ENCODE measurements at regions not wholly inside any gene's neighbourhood (a gene's known extent, or its start where the extent isn't known, plus 50 kb on each side); places are given as distances from the start of the nearest gene placed in this dataset.

GRCh38 chr3:5441401-5441800, 253.9 kb downstream of the EDEM1 start:
- Histone ChIP-seq H3K9ac (ENCODE audit: insufficient read depth in 1 of 2, low read depth in 2 of 2, low read length in 2 of 2) (no peak overlapping the region), H3K79me2 (ENCODE audit: control insufficient read depth, insufficient read depth, low read length) (no peaks in the 10 kb centered on the region), H3K27me3 (ENCODE audit: control insufficient read depth in 2 of 2, insufficient read depth in 2 of 2, low read length in 2 of 2) (no peaks in the 10 kb centered on the region), H3K9me1 (ENCODE audit: control insufficient read depth, insufficient read depth, low read length) (no peaks in the 10 kb centered on the region), H3K4me3 (no peak overlapping the region), H2AFZ (ENCODE audit: low read depth, low read length) (no peak overlapping the region), H3K27ac (ENCODE audit: extremely low read depth, low read depth, low read length) (peak overlapping the region; percentile 72; the same call in 2 of the 3 replicates), H4K20me1 (replicated peaks; ENCODE audit: control insufficient read depth, insufficient read depth, low read length) (no peaks in the 10 kb centered on the region), H3K4me2 (ENCODE audit: insufficient read depth, low read length) (no peak overlapping the region), H3K36me3 (ENCODE audit: control insufficient read depth, insufficient read depth, low read length) (no peaks in the 10 kb centered on the region), H3K4me1 (replicated peaks in 1 of 2; ENCODE audit: control insufficient read depth in 2 of 2, insufficient read depth in 2 of 2, low read length in 2 of 2) (peaks cover 0 to 41% of the 10 kb centered on the region in 2 experiments; a peak in 4 of 5 replicates), H3K9me3 (replicated peaks; ENCODE audit: control insufficient read depth, insufficient read depth, low read depth, low read length) (peaks cover 5% of the 10 kb centered on the region; the same call in 1 of the 2 replicates)
- BruUV-seq (replicated peaks): no TSS peak
- FAIRE-seq (no peak), DNase-seq (ENCODE audit: extremely low read depth in 1 of 4, low spot score in 3 of 4) (peak in 1 of 4 experiments; percentile 32), ATAC-seq (peak; percentile 79)
- 55% methylated on average over 1 of the region's 1 CpG for WGBS (ENCODE audit: insufficient coverage, low coverage, missing lambda C conversion rate)
- in situ Hi-C loops (cut with MboI): no loop called here
- POLR2A ChIA-PET: interaction anchor here (0.6 to 1.9 kb wide), 2 partner anchors 8 to 12 kb away, joined by 3 to 8 read pairs; no protein-coding TSS in a partner anchor
- CTCF ChIA-PET (ENCODE audit: low intra/inter-chr PET ratio): no interaction called here
- intact Hi-C loops (cut with micrococcal nuclease): no loop called here
- TF ChIP-seq ZBTB17 (CRISPR knock-in tag; IDR thresholded peaks at IDR 0.05) (no peak), GABPA (tag; conservative IDR thresholded peaks at IDR 0.05; ENCODE audit: low read depth) (0 out of 2 replicates have a peak, but pooled peaks have one; percentile 25), SMAD4 (CRISPR knock-in tag; conservative IDR thresholded peaks at IDR 0.05) (0 out of 2 replicates have a peak, but pooled peaks have one; percentile 15), TRIM28 (IDR thresholded peaks at IDR 0.05) (no peak), ZNF197 (CRISPR knock-in tag; IDR thresholded peaks at IDR 0.05; ENCODE audit: low read depth) (peak; percentile 30; the same call in 1 of the 2 replicates), BRD4 (IDR thresholded peaks at IDR 0.05) (peak; percentile 56; the same call in 1 of the 2 replicates)
- TF ChIP-seq, protein P1, sequence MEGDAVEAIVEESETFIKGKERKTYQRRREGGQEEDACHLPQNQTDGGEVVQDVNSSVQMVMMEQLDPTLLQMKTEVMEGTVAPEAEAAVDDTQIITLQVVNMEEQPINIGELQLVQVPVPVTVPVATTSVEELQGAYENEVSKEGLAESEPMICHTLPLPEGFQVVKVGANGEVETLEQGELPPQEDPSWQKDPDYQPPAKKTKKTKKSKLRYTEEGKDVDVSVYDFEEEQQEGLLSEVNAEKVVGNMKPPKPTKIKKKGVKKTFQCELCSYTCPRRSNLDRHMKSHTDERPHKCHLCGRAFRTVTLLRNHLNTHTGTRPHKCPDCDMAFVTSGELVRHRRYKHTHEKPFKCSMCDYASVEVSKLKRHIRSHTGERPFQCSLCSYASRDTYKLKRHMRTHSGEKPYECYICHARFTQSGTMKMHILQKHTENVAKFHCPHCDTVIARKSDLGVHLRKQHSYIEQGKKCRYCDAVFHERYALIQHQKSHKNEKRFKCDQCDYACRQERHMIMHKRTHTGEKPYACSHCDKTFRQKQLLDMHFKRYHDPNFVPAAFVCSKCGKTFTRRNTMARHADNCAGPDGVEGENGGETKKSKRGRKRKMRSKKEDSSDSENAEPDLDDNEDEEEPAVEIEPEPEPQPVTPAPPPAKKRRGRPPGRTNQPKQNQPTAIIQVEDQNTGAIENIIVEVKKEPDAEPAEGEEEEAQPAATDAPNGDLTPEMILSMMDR (IDR thresholded peaks at IDR 0.05 in 2 of 3, conservative IDR thresholded peaks at IDR 0.05 in 1 of 3; ENCODE audit: insufficient read depth in 2 of 3, low read depth in 1 of 3, low read length in 3 of 3): 0 out of 6 replicates have a peak, but pooled peaks of 1 of the 3 experiments have one; percentile 5
